GM21825 (cell line): ENCODE measurements at regions not wholly inside any gene's neighbourhood (a gene's known extent, or its start where the extent isn't known, plus 50 kb on each side); places are given as distances from the start of the nearest gene placed in this dataset.
"Not testable (repeated sequence)": the region's sequence is repeated elsewhere in the genome, so short reads cannot be mapped to it uniquely, and the experiment has no call there.

Source experiments
- ATAC-seq: cut with Tn5 transposase; IDR thresholded peaks from one replicate; pipeline ENCODE4 v1.9.1; 2021; ENCODE audit warnings: mild to moderate bottlenecking, moderate library complexity; ENCODE audit not compliant: unreplicated experiment

DNA sequence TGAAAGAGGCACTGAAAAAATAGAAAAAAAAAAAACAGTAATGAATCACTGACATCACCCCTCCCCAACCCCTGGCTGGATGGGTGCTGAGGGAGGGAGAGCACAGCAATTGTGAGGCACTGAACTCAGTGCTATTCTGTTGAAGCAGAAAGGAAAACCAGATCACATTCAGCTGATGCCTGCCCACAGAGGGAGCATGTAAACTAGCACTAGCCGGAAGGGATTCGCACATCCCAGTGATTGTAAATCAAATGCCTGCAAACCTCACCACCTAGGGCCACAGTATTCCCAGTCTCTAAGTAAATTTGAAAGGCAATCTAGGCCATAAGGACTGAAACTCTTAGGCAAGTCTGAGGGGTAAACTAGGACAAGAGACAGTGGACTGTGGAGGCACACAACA, 772.0 kb upstream of the CCDC179 start:
- no peak for ATAC-seq

DNA sequence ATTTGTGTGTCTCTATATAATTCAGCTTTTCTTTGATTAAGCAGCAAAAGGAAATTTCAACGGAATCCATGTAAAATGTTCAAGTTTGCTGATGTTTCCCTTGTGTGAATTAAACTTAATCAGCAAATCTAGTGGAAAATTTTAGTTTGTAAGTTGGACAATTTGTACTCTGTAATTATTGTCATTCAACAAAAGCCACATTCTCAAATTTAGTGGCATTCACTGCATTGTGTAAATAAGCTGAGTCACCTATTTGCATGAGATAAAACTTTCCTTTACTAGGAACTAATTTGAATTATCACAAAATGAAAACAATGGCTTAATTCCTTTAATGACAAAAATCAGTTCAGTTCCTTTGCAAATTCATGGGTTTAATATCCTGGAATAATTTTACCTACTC, 784.2 kb upstream of the CCDC179 start:
- no peak for ATAC-seq

DNA sequence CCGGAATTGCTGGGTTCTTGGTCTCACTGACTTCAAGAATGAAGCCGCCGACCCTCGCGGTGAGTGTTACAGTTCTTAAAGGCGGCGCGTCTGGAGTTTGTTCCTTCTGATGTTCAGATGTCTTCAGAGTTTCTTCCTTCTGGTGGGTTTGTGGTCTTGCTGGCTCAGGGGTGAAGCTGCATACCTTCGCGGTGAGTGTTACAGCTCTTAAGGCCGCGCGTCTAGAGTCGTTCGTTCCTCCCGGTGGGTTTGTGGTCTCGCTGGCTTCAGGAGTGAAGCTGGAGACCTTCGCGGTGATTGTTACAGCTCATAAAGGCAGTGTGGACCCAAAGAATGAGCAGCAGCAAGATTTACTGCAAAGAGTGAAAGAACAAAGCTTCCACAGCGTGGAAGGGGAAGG, 792.1 kb upstream of the CCDC179 start:
- ATAC-seq: not testable (repeated sequence)

DNA sequence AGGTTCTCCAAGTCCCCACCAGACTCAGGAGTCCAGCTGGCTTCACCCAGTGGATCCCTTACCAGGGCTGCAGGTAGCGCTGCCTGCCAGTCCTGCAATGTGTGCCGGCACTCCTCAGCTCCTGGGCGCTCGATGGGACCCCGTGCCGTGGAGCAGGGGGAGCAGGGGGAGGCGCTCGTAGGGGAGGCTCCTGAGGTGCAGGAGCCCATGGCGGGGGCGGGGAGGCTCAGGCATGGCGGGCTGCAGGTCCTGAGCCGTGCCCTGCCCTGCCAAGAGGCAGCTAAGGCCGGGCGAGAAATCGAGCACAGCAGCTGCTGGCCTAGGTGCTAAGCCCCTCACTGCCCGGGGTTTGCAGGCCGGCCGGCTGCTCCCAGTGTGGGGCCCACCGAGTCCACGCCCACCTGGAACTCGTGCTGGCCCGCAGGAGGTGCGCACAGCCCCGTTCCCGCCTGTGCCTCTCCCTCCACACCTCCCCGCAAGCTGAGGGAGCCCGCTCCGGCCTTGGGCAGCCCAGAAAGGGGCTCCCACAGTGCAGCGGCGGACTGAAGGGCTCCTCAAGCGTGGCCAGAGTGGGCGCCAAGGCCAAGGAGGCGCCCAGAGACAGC, 792.9 kb upstream of the CCDC179 start:
- no peak for ATAC-seq

DNA sequence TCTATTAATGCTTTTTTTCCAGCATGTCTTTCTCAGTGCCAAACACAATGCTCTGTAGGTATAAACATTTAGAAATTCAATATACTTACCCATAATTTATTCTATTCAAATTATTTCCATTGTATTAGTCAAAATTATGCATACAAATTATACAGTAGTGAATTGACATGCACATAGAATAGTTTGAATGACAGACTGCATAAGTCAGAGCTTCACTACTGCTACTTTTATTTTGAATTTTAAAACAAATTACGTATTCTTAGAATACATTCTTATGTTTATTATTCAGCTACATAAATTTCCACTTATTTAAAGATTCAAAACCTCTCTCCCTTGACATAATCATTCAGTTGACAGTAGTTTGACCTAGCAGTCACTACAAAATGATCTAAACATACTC, 808.0 kb upstream of the CCDC179 start:
- no peak for ATAC-seq

DNA sequence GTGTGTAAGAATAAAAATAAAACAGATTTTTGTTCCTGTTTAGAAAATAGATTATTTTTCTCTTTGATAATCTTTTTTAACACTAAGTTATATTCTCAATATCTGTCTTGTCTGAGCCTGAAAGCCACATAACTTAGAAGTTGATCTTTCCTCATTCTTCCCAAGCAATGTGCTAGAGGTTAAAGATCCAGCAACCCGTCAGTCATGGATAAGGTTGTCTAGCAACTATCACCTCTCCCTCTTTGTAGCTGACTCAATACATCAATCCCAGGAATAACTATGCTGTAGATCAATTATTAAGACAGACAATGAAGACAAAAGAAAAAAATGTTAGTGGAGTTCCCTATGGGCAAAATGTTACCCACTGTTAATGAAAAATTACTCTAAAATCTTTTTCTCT, 813.1 kb upstream of the CCDC179 start:
- ATAC-seq: no peak

DNA sequence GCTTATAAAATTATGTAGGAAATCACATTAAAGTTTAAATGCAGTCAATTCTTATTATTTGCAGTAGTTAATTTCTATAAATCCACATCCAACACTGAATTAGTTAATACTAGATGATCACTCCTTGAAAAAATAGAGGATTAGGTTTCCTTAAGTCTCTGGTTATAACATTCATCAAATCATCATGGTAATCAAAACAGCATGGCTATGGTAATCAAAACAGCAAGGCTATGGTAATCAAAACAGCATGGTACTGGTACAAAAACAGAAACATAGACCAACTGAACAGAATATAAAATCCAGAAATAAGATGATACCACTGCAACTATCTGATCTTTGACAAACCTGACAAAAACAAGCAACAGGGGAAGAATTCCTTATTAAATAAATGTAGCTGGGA, 814.6 kb upstream of the CCDC179 start:
- ATAC-seq: no peak

DNA sequence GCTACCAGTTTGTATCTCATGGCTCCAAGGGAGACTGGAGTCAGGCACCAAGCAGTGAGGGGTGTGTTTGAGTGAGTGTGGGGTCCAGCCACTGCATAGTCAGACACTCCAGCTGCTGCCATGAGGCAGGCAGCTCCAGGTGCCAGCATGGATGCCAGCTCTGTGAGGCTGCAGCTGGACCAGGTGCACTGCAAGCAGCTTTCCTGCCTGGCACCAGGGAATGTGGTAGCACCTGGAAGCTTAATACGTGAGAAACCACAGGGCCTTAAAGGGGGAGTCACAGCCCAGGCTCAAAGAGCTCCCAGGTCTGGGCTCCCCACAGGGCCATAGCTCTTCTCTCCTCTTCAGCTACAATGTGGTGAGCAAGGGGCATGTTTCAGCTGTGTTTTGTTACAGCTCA, 817.8 kb upstream of the LUZP2 start:
- ATAC-seq: no peak

DNA sequence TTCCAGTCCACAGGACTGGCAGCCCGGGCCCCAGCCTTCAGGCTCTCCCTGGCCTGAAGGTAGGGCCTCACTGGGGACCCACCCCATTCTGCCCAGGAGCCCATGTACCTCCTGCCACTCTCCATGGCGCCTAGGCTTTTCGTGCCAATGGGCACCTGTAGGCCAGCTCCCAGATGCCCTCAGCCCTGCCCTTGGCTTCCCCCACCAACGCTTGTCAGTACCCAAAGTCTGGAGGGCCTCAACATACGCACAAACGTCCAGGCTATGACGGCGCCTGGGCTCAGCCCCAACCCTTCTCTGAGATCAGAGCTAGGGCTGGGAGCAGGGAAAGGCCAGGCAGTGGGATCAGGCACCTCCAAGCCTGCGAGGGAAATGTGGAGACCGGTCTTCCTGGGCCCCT, 816.9 kb upstream of the LUZP2 start:
- no peak for ATAC-seq

DNA sequence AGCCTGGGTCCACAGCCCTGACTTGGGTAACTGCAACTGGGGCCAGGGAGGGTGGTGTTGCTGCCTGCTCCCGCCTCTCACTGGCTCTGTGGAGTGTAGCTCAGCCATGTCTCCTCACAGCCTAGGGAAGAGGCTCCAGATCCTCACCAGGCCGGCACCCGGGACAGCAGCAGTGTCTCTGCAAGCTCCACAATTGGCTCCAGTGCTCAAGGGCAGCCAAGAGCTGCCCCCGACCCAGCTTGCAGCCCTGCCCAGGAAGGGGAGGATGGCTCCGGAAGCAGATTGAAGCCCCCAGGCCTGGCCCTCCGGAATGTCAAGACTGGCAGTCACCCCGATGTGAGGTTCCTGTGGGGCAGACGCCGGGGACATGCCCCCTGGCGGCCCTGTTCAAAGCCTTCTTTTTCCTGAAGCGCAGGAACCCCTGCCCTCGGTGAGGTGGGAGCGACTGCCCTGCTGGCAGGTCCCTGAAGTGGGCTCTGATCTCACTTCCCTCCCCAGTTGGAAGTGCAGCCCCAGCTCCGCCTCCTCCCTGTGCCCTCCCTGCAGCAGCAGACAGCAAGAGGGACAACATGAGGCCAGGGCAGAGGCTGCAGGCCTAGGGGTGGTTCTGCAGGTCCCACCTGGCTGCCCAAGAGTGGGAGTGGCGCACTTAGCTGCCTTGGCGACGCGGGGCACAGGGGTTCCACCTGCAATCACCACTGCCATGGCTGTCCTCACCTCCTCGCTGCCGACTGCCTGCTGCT, 816.2 kb upstream of the LUZP2 start:
- ATAC-seq: no peak

DNA sequence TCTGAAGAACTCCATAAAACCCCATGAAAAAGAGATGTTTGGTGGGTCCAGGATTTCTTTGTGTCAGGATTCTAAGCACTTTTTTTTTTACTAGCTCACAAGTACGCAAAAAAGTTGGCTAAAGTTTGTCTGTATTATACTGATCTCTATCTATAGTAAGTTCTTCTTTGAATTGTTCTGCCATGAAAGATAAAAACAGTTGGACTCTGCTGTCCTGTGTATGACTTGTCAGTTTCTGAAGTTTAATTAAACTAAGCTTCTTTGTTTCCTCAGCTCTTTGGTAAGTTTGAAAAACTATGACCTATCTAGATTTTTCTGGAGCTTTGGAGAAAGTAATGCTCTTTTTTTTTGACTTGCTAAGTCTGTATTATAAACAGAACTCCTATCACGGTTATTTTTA, 812.2 kb upstream of the LUZP2 start:
- no peak for ATAC-seq

DNA sequence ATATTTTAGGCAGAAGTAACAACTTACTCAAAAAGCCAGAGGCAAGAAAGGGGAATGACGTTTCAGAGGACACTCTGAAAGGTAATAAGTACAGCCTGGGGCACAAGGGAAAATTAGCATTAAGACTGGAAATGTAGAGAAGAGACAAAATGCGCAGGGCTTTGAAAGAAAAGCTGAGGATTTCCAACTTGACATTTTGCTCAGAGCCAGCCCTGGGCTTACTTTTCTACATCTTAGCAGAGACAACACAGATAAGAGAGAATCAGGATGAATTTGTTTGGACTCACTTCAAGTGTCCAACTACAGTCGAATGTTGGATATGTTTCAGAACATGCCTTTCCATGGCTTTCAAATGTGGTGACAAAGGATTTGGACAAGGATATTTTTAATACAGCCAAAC, 808.9 kb upstream of the LUZP2 start:
- no peak for ATAC-seq

DNA sequence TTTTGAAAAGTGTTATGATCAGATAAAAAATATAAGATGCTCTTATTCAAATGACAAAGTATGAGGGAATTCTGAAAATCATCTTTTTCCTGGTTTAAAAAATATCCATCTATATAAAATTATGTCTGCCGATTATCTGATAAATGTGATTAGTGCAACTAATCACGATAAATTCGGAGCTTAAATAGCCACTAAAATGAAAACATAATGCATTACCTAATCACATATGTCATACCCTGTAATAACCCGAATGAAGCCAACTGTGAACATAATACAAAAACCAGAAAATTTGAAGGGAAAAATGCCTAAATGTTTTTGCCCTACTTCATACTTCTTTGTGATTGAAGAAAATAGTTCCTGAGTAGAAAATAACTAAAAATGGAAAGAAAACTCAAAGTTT, 808.4 kb upstream of the LUZP2 start:
- no peak for ATAC-seq

DNA sequence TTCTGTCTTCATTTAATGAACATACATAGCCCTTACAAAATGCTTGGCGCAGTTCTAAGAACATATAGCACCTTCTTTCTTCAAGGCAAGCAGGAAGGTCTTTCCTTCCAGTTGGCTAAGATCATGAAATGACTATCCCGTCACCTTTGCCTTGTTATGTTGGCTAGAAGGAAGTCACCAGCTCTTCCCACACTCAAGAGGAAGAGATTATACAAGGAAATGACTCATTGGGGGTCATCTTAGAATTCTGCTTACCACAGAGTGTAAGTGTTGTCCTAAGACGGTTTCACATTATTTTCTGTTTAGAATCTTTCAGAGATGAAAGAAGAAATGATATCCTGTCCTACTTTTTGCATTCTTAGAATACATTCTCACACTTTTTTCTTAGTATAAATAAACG, 808.0 kb upstream of the LUZP2 start:
- ATAC-seq: no peak

DNA sequence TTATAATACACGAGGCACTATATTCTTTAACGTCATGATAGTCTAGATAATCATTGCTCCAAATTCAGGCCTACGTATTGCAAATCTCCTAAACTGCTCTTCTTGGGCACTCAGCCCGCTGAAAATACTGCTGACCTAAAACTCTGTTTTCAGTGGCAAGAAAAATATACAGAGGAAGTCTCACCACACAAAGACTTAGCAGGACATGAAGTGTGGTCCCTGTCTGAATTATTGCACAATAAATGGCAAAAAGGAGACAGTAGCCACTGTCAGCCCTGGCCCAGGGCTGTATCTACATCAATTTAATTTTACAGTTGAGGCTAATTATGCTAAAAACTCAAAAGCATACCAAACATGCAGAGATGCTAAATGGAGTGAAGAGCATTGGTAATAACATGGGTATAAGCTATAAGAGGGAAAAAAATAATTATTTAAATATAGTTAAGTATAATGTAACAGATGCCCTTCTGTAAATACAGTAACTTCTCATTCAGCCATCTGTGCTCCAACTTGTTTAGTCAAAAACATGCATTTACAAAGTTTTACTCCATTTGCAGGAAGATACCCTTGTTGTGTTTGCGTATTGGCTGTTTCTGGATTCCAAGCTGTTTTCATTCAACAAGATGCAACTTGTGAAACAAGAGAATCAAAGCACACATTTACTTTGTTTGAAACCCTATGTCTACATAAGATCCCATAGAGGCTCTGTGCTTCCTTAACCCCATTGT, 800.0 kb upstream of the LUZP2 start:
- no peak for ATAC-seq

DNA sequence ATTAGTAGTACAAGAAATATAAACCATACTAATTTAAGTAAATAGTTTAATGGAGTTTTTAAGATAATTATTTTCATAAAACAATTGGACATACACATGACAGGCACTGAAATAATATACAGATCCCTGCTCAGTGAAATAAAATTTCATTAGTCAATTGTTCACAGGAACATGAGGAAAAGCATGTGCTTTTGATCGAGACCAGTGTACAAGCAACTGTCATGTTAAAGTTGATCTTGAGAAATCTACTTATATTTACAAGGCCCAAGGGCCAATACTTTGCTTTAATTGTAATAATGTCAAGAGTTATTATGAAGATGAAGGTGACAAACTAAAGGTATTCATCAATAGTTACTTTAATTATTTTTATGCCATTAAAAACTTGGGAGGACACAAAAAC, 792.7 kb upstream of the LUZP2 start:
- no peak for ATAC-seq

DNA sequence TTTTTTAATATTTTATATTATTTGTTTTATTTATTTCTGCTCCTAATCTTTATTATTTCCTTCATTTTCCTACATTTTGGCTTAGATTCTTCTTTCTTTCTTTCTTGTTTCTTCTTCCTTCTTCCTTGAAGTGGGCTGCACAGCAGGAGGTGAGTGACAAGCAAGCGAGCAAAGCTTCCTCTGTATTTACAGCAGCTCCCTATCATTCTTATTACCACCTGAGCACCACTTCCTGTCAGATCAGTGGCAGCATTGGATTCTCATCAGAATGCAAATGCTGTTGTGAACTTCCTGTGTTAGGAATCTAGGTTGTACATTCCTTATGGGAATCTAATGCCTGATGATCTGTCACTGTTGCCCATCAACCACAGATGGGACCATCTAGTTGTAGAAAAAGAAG, 784.9 kb upstream of the LUZP2 start:
- ATAC-seq: no peak

DNA sequence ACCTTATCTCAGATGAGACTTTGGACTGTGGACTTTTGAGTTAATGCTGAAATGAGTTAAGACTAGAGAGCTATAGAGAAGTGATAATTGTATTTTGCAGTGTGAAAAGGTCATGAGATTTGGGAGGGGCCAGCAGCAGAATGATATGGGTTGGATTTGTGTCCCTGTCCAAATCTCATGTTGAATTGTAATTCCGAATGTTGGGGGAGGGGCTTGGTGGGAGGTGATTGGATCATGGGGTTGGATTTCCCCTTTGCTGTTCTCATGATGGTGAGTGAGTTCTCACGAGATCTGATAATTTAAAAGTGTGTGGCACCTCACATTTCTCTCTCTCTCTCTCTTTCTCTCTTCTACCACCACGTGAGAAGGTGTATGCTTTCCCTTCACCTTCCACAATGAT, 777.8 kb upstream of the LUZP2 start:
- no peak for ATAC-seq

DNA sequence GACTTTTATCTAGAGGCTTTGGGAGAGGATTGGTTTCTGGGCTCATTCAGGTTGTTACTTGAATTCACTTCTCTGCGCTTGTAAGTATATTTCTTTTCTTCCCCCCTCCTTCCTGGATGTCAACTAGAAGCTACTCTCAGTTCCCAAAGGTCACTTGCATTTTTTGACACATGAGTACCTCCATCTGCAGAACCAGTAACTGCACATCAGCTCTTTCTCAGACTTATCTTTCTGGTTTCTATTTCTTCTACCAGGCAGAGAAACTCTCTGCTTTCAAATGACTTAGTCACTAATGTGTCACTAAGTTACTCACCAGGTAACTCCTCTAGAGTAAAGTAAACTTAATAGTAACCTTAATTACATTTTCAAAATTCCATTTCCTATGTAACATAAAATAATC, 773.0 kb upstream of the LUZP2 start:
- ATAC-seq: peak; percentile 55

DNA sequence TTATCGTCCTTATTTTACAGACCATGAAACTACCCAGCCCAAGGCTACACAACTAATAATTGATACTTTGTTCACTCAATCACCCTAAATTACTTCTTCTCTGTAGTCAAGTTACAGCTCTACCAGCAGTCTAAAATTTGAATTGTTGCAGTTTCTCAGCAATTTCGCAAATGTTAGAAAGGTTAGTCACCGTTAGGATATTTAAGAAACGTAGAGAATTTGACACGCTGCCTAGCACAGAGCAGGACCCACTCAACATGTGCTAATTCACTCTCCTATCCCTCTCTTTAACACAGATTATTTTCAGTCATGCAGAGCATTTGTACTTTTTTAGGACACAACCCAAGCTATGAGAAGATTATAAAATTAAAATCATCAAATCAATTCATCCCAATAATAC, 771.1 kb upstream of the LUZP2 start:
- ATAC-seq: no peak

DNA sequence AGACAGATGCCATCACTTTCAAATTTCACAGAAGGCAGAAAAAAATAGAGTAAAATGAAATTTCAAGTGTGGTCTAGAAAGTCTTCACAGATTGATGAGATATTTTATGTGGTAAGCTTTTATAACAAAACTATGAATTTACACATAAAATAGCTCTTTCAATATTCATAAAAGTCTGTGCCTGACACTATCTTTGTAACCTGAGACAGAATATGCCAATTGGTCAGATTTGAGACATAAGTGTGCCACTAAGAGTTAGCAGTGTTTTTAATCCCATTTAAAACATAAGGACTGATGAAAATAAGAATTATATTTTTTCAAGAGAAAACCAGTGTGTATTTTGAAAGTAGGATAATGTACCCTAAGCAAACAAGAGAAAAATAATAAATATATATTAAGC, 769.5 kb upstream of the LUZP2 start:
- no peak for ATAC-seq

DNA sequence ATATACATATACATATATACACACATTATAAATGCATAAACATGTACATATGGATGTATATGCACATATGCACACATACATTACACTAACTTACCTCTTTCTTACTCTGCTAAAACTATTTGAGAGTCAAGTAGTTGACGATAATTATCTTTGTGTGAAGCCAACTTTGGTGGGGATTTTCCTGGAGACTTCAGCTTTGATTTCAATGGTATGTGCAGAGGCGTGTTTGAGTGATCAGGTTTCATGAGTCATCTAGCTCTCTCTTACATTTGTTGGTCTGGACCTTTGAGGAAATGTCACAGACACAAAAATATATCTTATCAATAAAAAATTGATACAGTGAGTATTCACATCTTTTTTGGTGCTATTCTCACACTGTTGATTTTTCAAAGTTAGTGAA, 769.1 kb upstream of the LUZP2 start:
- no peak for ATAC-seq
